Right atrium auricular region (tissue), 2 donors: ENCODE measurements at regions not wholly inside any gene's neighbourhood (a gene's known extent, or its start where the extent isn't known, plus 50 kb on each side); places are given as distances from the start of the nearest gene placed in this dataset.

Experiments used
- DNase-seq: peaks from one replicate; pipeline ENCODE4 v3.0.0-alpha.2; 2019; ENCODE audit warnings: low spot score
- H3K27ac ChIP-seq, 2 donors: fragments of 200-600 bp; sonication (generic); 1 replicate in 1 of 2; 2 replicates in 1 of 2; pipeline ENCODE4 v1.5.1; 2016 to 2019
- H3K27me3 ChIP-seq, 2 donors: fragments of 200-600 bp; sonication (generic); one replicate each; pipeline versions ENCODE4 v1.5.1 to v1.6.0; 2017 to 2019
- H3K36me3 ChIP-seq: fragments of 200-600 bp; sonication (generic); one replicate; pipeline ENCODE4 v1.5.1; 2016
- H3K4me1 ChIP-seq, 2 donors: fragments of 200-600 bp; sonication (generic); one replicate each; pipeline versions ENCODE4 v1.5.1 to v1.6.0; 2017 to 2019
- H3K4me3 ChIP-seq, 2 donors: fragments of 200-600 bp; sonication (generic); 1 replicate in 1 of 2; 2 replicates in 1 of 2; pipeline ENCODE4 v1.5.1; 2017 to 2019; ENCODE audit warnings: mild to moderate bottlenecking in 1 of 2, moderate library complexity in 1 of 2
- H3K9me3 ChIP-seq, 2 donors: fragments of 200-600 bp; sonication (generic); one replicate each; pipeline ENCODE4 v1.5.1; 2019
- CTCF ChIP-seq, 2 donors: fragments of 200-600 bp; sonication (generic); IDR thresholded peaks; one replicate each; pipeline ENCODE4 v1.5.1; 2019; ENCODE audit warnings: antibody characterized with exemption in 2 of 2

GRCh38 chr1:91130256-91130985 is 108.6 kb upstream of the ZNF644 start:
- DNase-seq: no peak
- Histone ChIP-seq H3K27ac (no peak overlapping the region), H3K4me3 (no peak overlapping the region), H3K36me3 (no peaks in the 10 kb centered on the region), H3K4me1 (no peaks in the 10 kb centered on the region), H3K9me3 (no peaks in the 10 kb centered on the region), H3K27me3 (no peaks in the 10 kb centered on the region)
- no peak for TF ChIP-seq CTCF (IDR thresholded peaks at IDR 0.05)

- Histone ChIP-seq H3K36me3 (no peaks in the 10 kb centered on the region), H3K27me3 (no peaks in the 10 kb centered on the region), H3K4me3 (no peak overlapping the region), H3K27ac (no peak overlapping the region), H3K9me3 (no peaks in the 10 kb centered on the region), H3K4me1 (no peaks in the 10 kb centered on the region)
- TF ChIP-seq CTCF (IDR thresholded peaks at IDR 0.05): no peak
- DNase-seq: no peak
These were observed 107.6 kb upstream of the ZNF644 start for GRCh38 chr1:91129458-91129857.

GRCh38 chr1:91129017-91129416 is 107.2 kb upstream of the ZNF644 start:
- no peaks in the 10 kb centered on the region for H3K9me3 ChIP-seq
- no peak overlapping the region for H3K27ac ChIP-seq
- H3K36me3 ChIP-seq: no peaks in the 10 kb centered on the region
- no peak overlapping the region for H3K4me3 ChIP-seq
- DNase-seq: no peak
- no peaks in the 10 kb centered on the region for H3K4me1 ChIP-seq
- H3K27me3 ChIP-seq: no peaks in the 10 kb centered on the region
- no peak for TF ChIP-seq CTCF (IDR thresholded peaks at IDR 0.05)

- Histone ChIP-seq H3K36me3 (no peaks in the 10 kb centered on the region), H3K4me3 (no peak overlapping the region), H3K27me3 (no peaks in the 10 kb centered on the region), H3K9me3 (no peaks in the 10 kb centered on the region), H3K4me1 (no peaks in the 10 kb centered on the region), H3K27ac (no peak overlapping the region)
- no peak for TF ChIP-seq CTCF (IDR thresholded peaks at IDR 0.05)
- no peak for DNase-seq
These were observed 103.2 kb upstream of the ZNF644 start for GRCh38 chr1:91124989-91125417.

GRCh38 chr1:91124290-91124985 is 102.6 kb upstream of the ZNF644 start:
- Histone ChIP-seq H3K36me3 (no peaks in the 10 kb centered on the region), H3K4me1 (no peaks in the 10 kb centered on the region), H3K9me3 (no peaks in the 10 kb centered on the region), H3K4me3 (no peak overlapping the region), H3K27me3 (no peaks in the 10 kb centered on the region), H3K27ac (no peak overlapping the region)
- DNase-seq: no peak
- no peak for TF ChIP-seq CTCF (IDR thresholded peaks at IDR 0.05)
